Fibroblast of pulmonary artery (primary cell): ENCODE measurements at regions not wholly inside any gene's neighbourhood (a gene's known extent, or its start where the extent isn't known, plus 50 kb on each side); places are given as distances from the start of the nearest gene placed in this dataset.
"Not testable (repeated sequence)": the region's sequence is repeated elsewhere in the genome, so short reads cannot be mapped to it uniquely, and the experiment has no call there.

Experiments
- DNase-seq: peaks from one replicate; pipeline ENCODE4 v3.0.0-alpha.2; 2010; ENCODE audit warnings: low read depth
- H3K4me3 ChIP-seq: replicated peaks from 2 replicates; pipeline ENCODE4 v1.5.1; 2011; ENCODE audit warnings: low read depth, mild to moderate bottlenecking, control low read depth, low read length, moderate library complexity
- TF ChIP-seq, protein P1 (sequence below): IDR thresholded peaks from 2 replicates; pipeline ENCODE4 v1.5.1; 2011; ENCODE audit warnings: mild to moderate bottlenecking, control low read depth, low read length, inconsistent platforms; ENCODE audit errors: missing control alignments

DNA sequence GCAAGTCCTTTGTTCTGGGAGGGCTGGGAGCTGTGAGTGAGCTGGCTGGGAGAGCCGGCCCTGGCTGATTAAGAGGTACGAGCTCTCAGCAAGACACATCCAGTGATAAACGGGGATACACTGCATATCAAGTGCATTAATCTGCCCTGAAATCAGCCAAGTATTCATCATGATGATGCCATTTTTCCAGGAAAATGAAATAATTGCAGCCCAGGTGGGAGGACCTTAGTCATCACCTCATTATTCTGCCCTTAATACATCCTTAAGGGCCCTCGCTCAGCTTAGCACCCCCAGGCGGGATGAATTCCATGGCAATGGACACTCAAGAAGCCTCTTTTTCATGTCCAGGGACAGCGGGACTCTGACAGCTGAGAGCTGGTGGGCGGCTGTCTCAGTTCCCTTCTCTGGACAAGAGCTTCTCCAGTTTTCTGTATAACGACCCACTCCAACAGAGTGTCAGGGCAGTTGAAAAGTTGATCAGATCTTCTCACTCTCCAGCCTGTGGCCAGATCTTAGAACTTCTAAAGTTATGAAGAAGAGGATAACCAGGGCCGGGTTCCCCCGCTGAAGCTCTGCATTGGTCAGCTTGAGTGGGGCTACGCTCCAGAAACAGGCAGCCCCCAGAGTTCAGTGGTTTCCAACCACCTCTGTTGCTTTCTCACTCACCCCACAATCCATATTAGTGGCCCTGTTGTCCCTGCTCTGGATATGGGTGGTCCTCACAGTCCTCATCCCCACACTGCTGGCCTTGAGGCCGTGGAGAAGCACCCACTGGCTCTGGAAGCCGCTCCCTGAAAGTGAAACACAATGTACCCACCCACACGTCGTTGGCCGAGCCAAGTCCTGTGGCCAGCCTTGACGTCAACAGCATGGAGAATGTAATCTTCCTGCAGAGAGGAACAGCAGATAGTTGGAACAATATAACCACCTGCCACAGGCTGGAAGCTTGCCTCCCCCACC lies 306.2 kb upstream of the DIO3 start:
- no peak overlapping the region for H3K4me3 ChIP-seq
- TF ChIP-seq, protein P1, sequence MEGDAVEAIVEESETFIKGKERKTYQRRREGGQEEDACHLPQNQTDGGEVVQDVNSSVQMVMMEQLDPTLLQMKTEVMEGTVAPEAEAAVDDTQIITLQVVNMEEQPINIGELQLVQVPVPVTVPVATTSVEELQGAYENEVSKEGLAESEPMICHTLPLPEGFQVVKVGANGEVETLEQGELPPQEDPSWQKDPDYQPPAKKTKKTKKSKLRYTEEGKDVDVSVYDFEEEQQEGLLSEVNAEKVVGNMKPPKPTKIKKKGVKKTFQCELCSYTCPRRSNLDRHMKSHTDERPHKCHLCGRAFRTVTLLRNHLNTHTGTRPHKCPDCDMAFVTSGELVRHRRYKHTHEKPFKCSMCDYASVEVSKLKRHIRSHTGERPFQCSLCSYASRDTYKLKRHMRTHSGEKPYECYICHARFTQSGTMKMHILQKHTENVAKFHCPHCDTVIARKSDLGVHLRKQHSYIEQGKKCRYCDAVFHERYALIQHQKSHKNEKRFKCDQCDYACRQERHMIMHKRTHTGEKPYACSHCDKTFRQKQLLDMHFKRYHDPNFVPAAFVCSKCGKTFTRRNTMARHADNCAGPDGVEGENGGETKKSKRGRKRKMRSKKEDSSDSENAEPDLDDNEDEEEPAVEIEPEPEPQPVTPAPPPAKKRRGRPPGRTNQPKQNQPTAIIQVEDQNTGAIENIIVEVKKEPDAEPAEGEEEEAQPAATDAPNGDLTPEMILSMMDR, result no peak
- DNase-seq, result peak; percentile 8

DNA sequence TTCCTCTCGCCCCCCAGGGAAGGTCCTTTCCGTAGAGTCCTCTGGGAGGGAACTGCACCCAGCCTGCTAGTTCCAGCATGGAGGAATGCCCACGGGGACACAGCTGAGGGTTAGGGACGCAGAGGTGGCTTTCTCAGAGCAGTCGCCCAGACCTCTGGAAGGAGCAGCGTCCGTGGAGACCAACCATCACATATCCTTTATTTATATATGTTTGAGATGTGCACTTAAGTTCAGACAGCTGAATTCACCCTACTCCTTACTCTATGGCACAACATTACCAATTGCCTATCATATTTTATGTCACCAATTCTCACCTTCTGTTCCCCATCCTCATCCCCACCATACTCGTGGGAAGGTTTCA lies 305.6 kb upstream of the DIO3 start:
- TF ChIP-seq, protein P1, result no peak
- no peak overlapping the region for H3K4me3 ChIP-seq
- DNase-seq, result no peak

DNA sequence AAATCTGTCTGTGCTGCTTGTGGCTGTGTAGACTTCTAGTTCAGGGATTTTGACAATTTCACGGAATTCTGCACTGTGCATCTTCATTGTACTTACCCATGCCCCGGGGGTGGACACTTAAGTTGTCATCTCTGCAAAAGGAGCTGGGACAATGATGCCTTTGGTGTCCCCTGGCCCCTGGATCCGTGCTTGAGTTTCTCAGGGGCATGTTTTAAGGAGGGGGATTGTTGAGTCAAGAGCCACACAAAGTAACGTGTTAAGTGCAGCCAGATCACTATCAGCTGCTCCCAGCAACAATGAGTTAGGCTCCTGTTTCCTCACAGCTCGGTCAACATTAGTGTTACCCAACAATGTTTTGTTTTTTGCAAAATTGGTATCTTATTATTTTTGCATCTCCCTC lies 305.0 kb upstream of the DIO3 start:
- DNase-seq, result no peak
- no peak overlapping the region for H3K4me3 ChIP-seq
- TF ChIP-seq, protein P1, result no peak

DNA sequence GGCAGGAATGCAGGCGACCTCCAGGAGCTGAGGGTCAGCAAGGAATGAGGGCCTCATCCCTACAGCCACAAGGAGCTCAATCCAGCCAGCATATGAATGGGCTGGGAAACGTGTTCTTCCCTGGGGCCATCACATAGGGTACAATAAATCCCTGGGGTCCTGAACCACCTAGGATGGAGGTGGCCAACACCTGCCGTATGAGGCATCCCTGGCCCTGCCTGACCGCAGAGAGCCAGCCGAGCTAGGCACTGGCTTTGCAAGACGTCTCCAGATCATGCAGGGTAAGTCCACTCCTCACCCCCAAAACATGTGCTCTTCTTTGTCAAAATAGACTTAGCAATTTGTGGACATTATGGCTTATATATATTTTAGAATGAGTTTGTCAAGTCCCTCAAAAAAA lies 303.7 kb upstream of the DIO3 start:
- TF ChIP-seq, protein P1, result no peak
- no peak for DNase-seq

DNA sequence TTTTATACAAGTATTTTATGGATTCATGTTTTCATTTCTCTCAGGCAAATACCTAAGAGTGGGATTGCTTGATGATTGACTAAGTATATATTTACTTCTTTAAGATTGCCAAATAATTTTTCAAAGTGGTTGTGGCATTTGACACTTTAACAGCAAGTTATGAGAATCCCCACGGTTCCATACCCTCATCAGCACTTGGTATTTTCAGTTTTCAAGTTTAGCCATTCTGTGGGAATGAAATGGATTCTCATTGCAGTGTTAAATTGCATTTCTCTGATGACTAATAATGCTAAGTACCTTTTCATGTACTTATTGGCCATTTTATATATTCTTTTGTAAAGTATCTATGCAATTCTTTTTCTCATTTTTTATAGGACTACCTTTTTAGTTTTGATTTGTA lies 301.5 kb upstream of the DIO3 start:
- no peak overlapping the region for H3K4me3 ChIP-seq
- no peak for DNase-seq
- TF ChIP-seq, protein P1, result no peak

More for the DNA sequence above, 303.7 kb upstream of the DIO3 start:
- no peak overlapping the region for H3K4me3 ChIP-seq

DNA sequence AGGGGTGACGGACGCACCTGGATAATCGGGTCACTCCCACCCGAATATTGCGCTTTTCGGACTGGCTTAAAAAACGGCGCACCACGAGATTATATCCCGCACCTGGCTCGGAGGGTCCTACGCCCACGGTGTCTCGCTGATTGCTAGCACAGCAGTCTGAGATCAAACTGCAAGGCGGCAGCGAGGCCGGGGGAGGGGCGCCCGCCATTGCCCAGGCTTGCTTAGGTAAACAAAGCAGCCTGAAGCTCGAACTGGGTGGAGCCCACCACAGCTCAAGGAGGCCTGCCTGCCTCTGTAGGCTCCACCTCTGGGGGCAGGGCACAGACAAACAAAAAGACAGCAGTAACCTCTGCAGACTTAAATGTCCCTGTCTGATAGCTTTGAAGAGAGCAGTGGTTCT lies 294.9 kb upstream of the DIO3 start:
- H3K4me3 ChIP-seq, DNase-seq: not testable (repeated sequence)

DNA sequence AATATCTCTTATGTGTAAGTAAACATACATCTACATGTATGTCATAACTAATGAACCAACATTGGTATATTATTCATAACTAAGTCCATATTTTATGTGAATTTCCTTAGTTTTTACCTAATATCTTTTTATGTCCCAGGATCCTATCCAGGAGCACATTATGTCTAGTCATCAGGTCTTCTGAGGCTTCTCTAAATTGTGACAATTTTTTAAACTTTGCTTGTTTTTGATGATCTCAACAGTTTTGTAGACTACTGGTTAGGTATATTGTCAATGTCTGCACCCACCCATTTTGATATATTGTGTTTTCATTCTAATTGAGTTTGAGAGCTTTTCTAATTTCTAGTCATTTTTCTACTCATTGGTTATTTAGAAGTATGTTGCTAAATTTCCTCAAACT lies 288.2 kb upstream of the DIO3 start:
- H3K4me3 ChIP-seq, result no peak overlapping the region
- no peak for DNase-seq
- TF ChIP-seq, protein P1, result no peak
